Transverse colon (tissue), 4 donors: ENCODE measurements at regions not wholly inside any gene's neighbourhood (a gene's known extent, or its start where the extent isn't known, plus 50 kb on each side); places are given as distances from the start of the nearest gene placed in this dataset.

Experiments used
- DNase-seq: peaks from one replicate; pipeline ENCODE4 v3.0.0-alpha.2; 2019
- H3K27ac ChIP-seq, 4 donors: fragments of 200-600 bp; sonication (generic); 2 replicates each; pipeline ENCODE4 v1.5.1; 2016 to 2018; ENCODE audit warnings: inconsistent platforms in 4 of 4
- H3K27me3 ChIP-seq: fragments of 200-600 bp; sonication (generic); 2 replicates; pipeline ENCODE4 v1.5.1; 2017; ENCODE audit warnings: inconsistent platforms
- H3K36me3 ChIP-seq, 4 donors: fragments of 200-600 bp; sonication (generic); 2 replicates each; pipeline ENCODE4 v1.5.1; 2017 to 2019; ENCODE audit warnings: inconsistent platforms in 4 of 4
- H3K4me1 ChIP-seq, 4 donors: fragments of 200-600 bp; sonication (generic); 2 replicates each; pipeline ENCODE4 v1.5.1; 2017 to 2020; ENCODE audit warnings: inconsistent platforms in 4 of 4
- H3K4me3 ChIP-seq, 4 donors: fragments of 200-600 bp; sonication (generic); 1 replicate in 1 of 4; 2 replicates in 3 of 4; pipeline versions ENCODE4 v1.5.1 to v1.6.1; 2017 to 2019; ENCODE audit warnings: inconsistent platforms in 4 of 4
- H3K9me3 ChIP-seq, 2 donors: fragments of 200-600 bp; sonication (generic); 2 replicates each; pipeline ENCODE4 v1.5.1; 2017 to 2019; ENCODE audit warnings: inconsistent platforms in 2 of 2
- CTCF ChIP-seq, 5 experiments: fragments of 200-600 bp in 3 of 5; fragments of 450-650 bp in 2 of 5; sonication (generic) in 3 of 5; IDR thresholded peaks; 1 replicate in 2 of 5; 2 replicates in 3 of 5; pipeline ENCODE4 v1.5.1; 2016 to 2017; ENCODE audit warnings: antibody characterized with exemption in 5 of 5, inconsistent platforms in 3 of 5, mild to moderate bottlenecking in 2 of 5, moderate library complexity in 1 of 5
- EP300 ChIP-seq: sonication (generic); formaldehyde crosslinking; IDR thresholded peaks from one replicate; pipeline ENCODE4 v1.6.1; 2017; ENCODE audit warnings: antibody characterized with exemption, low read depth
- POLR2A ChIP-seq: fragments of 450-650 bp; IDR thresholded peaks from one replicate; pipeline ENCODE4 v1.6.1; 2016; ENCODE audit warnings: antibody characterized with exemption, mild to moderate bottlenecking, moderate library complexity
- POLR2AphosphoS5 ChIP-seq, 3 donors: sonication (generic); formaldehyde crosslinking; IDR thresholded peaks; one replicate each; pipeline ENCODE4 v1.6.1; 2016; ENCODE audit warnings: antibody characterized with exemption in 3 of 3
- WGBS, 2 donors: methylation state at CpG; one replicate each; pipeline ENCODE4 v1.1.5; 2018; ENCODE audit warnings: low coverage in 1 of 2; 5-methylcytosine and 5-hydroxymethylcytosine counted together
- in situ Hi-C, 4 donors: fragments of 200-750 bp; cut with MboI; loops; one replicate each; pipeline versions ENCODE4 v1.15.0 to v1.15.1; 2017; ENCODE audit warnings: low sequenced_read_pairs in 3 of 4, low pct_ligation_motif_present in 1 of 4, low pct_unique_long_range_greater_than_20kb in 1 of 4
- intact Hi-C: fragments of 100-400 bp; cut with DNase I; formaldehyde crosslinking; loops from one replicate; pipeline ENCODE4 v1.15.1; 2023; ENCODE audit warnings: low total_unique reads

- TF ChIP-seq CTCF (IDR thresholded peaks at IDR 0.05) (no peak), POLR2AphosphoS5 (IDR thresholded peaks at IDR 0.05) (no peak), POLR2A (no peak), EP300 (no peak)
- in situ Hi-C loops (no loop called here), intact Hi-C loops (no loop called here)
- H3K36me3 ChIP-seq = no peaks in the 10 kb centered on the region
- H3K4me1 ChIP-seq = no peaks in the 10 kb centered on the region
- DNase-seq = no peak
- H3K27me3 ChIP-seq = no peaks in the 10 kb centered on the region
- H3K9me3 ChIP-seq = no peaks in the 10 kb centered on the region
- no peak overlapping the region for H3K27ac ChIP-seq
- no peak overlapping the region for H3K4me3 ChIP-seq
- 83% methylated on average over 6 of the region's 7 CpGs; no CpG with 5 or more reads in 1 of the 2 donors for WGBS, 2 donors
Observed at GRCh38 chr10:90042075-90042474, 340.7 kb downstream of the KIF20B start.

- Histone ChIP-seq H3K9me3 (no peaks in the 10 kb centered on the region), H3K36me3 (no peaks in the 10 kb centered on the region), H3K4me1 (no peaks in the 10 kb centered on the region), H3K27ac (no peak overlapping the region), H3K27me3 (no peaks in the 10 kb centered on the region), H3K4me3 (no peak overlapping the region)
- no peak for DNase-seq
- intact Hi-C loops (no loop called here), in situ Hi-C loops (no loop called here)
- 65 to 93% methylated on average over 3 of the region's 3 CpGs for WGBS, 2 donors
- TF ChIP-seq POLR2AphosphoS5 (IDR thresholded peaks at IDR 0.05) (no peak), CTCF (IDR thresholded peaks at IDR 0.05) (no peak), EP300 (no peak), POLR2A (no peak)
Observed at GRCh38 chr10:90047243-90047729, 345.9 kb downstream of the KIF20B start.

GRCh38 chr10:90051053-90051452 lies 349.7 kb downstream of the KIF20B start:
- Histone ChIP-seq H3K27ac (no peak overlapping the region), H3K36me3 (no peaks in the 10 kb centered on the region), H3K4me3 (no peak overlapping the region), H3K27me3 (no peaks in the 10 kb centered on the region), H3K4me1 (no peaks in the 10 kb centered on the region), H3K9me3 (no peaks in the 10 kb centered on the region)
- TF ChIP-seq POLR2A (no peak), POLR2AphosphoS5 (IDR thresholded peaks at IDR 0.05) (no peak), CTCF (IDR thresholded peaks at IDR 0.05) (no peak), EP300 (no peak)
- no peak for DNase-seq
- intact Hi-C loops (no loop called here), in situ Hi-C loops (no loop called here)

GRCh38 chr10:90051474-90051873 lies 350.1 kb downstream of the KIF20B start:
- Histone ChIP-seq H3K4me1 (no peaks in the 10 kb centered on the region), H3K4me3 (no peak overlapping the region), H3K27ac (no peak overlapping the region), H3K36me3 (no peaks in the 10 kb centered on the region), H3K27me3 (no peaks in the 10 kb centered on the region), H3K9me3 (no peaks in the 10 kb centered on the region)
- no peak for DNase-seq
- in situ Hi-C loops = no loop called here
- TF ChIP-seq CTCF (IDR thresholded peaks at IDR 0.05) = no peak
- TF ChIP-seq POLR2AphosphoS5 (IDR thresholded peaks at IDR 0.05) = no peak
- TF ChIP-seq EP300 = no peak
- TF ChIP-seq POLR2A = no peak
- intact Hi-C loops = no loop called here
